Vagina (tissue), 2 donors: ENCODE measurements at regions not wholly inside any gene's neighbourhood (a gene's known extent, or its start where the extent isn't known, plus 50 kb on each side); places are given as distances from the start of the nearest gene placed in this dataset.

Experiments used
- CTCF ChIP-seq, 3 experiments: fragments of 450-650 bp in 2 of 3; fragments of 200-600 bp in 1 of 3; sonication (generic) in 1 of 3; IDR thresholded peaks; one replicate each; pipeline ENCODE4 v1.5.1; 2017 to 2019; ENCODE audit warnings: antibody characterized with exemption in 3 of 3, mild to moderate bottlenecking in 2 of 3, moderate library complexity in 2 of 3
- POLR2A ChIP-seq, 2 donors: fragments of 450-650 bp; IDR thresholded peaks; one replicate each; pipeline ENCODE4 v1.6.1; 2017; ENCODE audit warnings: antibody characterized with exemption in 2 of 2, mild to moderate bottlenecking in 2 of 2, moderate library complexity in 2 of 2
- POLR2AphosphoS5 ChIP-seq, 2 donors: sonication (generic); formaldehyde crosslinking; IDR thresholded peaks; one replicate each; pipeline ENCODE4 v1.9.0; 2017; ENCODE audit warnings: antibody characterized with exemption in 2 of 2, mild to moderate bottlenecking in 2 of 2, low read depth in 1 of 2; ENCODE audit not compliant: insufficient read depth in 1 of 2

GRCh38 chr2:46849721-46850556 is 65.7 kb downstream of the MCFD2 start:
- TF ChIP-seq CTCF (IDR thresholded peaks at IDR 0.05) = no peak
- no peak for TF ChIP-seq POLR2A (IDR thresholded peaks at IDR 0.05)
- peak in 1 of 2 donors; percentile 40 for TF ChIP-seq POLR2AphosphoS5 (IDR thresholded peaks at IDR 0.05; ENCODE audit: insufficient read depth in 1 of 2, low read depth in 1 of 2)
